K562 (cell line): ENCODE measurements at regions not wholly inside any gene's neighbourhood (a gene's known extent, or its start where the extent isn't known, plus 50 kb on each side); places are given as distances from the start of the nearest gene placed in this dataset.

Source experiments
- BMI1 ChIP-seq: fragments of 150-350 bp; IDR thresholded peaks from 2 replicates; pipeline ENCODE4 v1.6.1; 2014; ENCODE audit warnings: low read length
- PML ChIP-seq: IDR thresholded peaks from 2 replicates; pipeline ENCODE4 v1.6.1; 2012; ENCODE audit warnings: low read length, inconsistent platforms
- POLR2AphosphoS2 ChIP-seq: IDR thresholded peaks from 2 replicates; pipeline ENCODE4 v1.6.1; 2012; ENCODE audit warnings: low read length, improper control_type of control experiment
- REST ChIP-seq, 2 experiments: fragments of 450-650 bp; formaldehyde crosslinking in 1 of 2; IDR thresholded peaks; 2 replicates each; pipeline versions ENCODE4 v1.4.0 to v1.6.1; 2014 to 2020; ENCODE audit warnings: mild to moderate bottlenecking in 2 of 2, borderline replicate concordance in 1 of 2, low read depth in 1 of 2
- ZNF3 ChIP-seq: fragments of 250-450 bp; sonication (Bioruptor Pico); IDR thresholded peaks from 2 replicates; pipeline ENCODE4 v1.5.0; 2021; ENCODE audit warnings: mild to moderate bottlenecking, moderate library complexity
- TF ChIP-seq, protein P1 (sequence below), 3 experiments: IDR thresholded peaks in 2 of 3; conservative IDR thresholded peaks in 1 of 3; 2 replicates each; pipeline ENCODE4 v1.5.1; 2011 to 2012; ENCODE audit warnings: low read length in 3 of 3, mild to moderate bottlenecking in 3 of 3, control low read depth in 2 of 3, improper control_type of control experiment in 1 of 3, inconsistent platforms in 1 of 3, low read depth in 1 of 3, mixed read lengths in 1 of 3, moderate library complexity in 1 of 3; ENCODE audit not compliant: insufficient read depth in 2 of 3

DNA sequence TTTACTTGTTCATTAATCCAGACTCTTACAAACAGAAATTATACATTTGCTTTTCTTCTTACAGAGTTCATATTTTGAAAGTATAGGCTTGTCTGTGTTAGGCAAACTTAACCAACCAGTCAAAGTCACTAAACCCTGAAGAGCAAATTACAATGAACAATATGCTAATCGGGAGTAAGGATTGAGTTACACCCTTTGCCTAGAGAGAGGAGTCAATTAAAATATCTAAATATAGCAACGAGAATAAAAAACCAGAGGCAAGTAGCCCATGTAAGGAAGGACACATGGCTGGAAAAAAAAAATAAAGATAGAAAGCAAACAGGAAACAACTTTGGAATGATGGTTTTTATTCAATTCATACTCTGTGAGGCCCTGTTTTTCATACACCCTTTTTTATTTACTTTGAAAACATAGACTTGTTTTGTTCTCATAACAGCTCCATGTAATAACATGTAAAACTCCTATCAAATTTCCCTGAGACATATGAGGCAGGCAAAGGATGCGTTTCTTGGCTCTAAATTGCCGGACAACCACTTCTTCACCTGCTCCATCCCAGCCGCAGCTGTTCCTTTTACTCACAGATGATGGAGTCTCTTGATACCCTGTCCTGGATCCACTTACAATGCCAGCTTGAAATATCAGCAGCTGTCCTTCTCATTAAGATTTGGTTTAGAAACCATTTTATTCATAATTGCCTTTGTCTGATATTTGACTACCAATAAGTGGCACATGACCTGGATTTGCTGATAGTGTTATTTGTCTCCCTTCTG, 767.7 kb upstream of the GCFC2 start:
- TF ChIP-seq REST (IDR thresholded peaks at IDR 0.05; ENCODE audit: borderline replicate concordance) (no peak), REST (CRISPR knock-in tag; IDR thresholded peaks at IDR 0.05; ENCODE audit: low read depth) (no peak), PML (no peak), ZNF3 (CRISPR knock-in tag) (no peak), BMI1 (no peak), POLR2AphosphoS2 (no peak)
- TF ChIP-seq, protein P1, sequence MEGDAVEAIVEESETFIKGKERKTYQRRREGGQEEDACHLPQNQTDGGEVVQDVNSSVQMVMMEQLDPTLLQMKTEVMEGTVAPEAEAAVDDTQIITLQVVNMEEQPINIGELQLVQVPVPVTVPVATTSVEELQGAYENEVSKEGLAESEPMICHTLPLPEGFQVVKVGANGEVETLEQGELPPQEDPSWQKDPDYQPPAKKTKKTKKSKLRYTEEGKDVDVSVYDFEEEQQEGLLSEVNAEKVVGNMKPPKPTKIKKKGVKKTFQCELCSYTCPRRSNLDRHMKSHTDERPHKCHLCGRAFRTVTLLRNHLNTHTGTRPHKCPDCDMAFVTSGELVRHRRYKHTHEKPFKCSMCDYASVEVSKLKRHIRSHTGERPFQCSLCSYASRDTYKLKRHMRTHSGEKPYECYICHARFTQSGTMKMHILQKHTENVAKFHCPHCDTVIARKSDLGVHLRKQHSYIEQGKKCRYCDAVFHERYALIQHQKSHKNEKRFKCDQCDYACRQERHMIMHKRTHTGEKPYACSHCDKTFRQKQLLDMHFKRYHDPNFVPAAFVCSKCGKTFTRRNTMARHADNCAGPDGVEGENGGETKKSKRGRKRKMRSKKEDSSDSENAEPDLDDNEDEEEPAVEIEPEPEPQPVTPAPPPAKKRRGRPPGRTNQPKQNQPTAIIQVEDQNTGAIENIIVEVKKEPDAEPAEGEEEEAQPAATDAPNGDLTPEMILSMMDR (IDR thresholded peaks at IDR 0.05 in 2 of 3, conservative IDR thresholded peaks at IDR 0.05 in 1 of 3; ENCODE audit: insufficient read depth in 2 of 3, low read depth in 1 of 3, low read length in 3 of 3), result no peak
